ENCODE measurements at regions not wholly inside any gene's neighbourhood (a gene's known extent, or its start where the extent isn't known, plus 50 kb on each side); places are given as distances from the start of the nearest gene placed in this dataset.

GRCh38 chr12:84740602-84741001, 172.0 kb downstream of the SLC6A15 start:
- no peak for DNase-seq

- no peak for DNase-seq
These were observed 174.1 kb downstream of the SLC6A15 start for GRCh38 chr12:84738481-84738972.

- no peak for DNase-seq
These were observed 179.7 kb downstream of the SLC6A15 start for GRCh38 chr12:84732828-84733340.

GRCh38 chr12:84730561-84731162, 181.9 kb downstream of the SLC6A15 start:
- DNase-seq, result no peak

GRCh38 chr12:84727961-84728360, 184.6 kb downstream of the SLC6A15 start:
- no peak for DNase-seq

DNA sequence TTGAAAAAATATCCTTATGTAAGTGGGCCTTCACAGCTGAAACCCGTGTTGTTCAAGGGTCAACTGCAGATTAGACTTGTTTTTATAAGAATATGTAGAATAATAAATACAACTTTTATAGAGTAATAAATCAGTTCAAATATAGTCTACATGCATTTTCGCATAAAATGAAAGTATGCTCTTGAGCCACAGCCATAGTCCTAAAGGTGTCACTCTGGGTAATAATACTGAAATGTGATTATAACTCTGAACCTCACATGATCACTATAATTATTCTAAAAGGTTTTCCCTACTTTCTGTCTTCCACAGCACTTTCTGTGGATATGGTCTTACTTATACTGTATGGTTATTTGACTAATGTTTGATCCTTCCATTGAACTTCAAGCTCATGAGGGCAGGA, 185.8 kb downstream of the SLC6A15 start:
- DNase-seq, result no peak

DNA sequence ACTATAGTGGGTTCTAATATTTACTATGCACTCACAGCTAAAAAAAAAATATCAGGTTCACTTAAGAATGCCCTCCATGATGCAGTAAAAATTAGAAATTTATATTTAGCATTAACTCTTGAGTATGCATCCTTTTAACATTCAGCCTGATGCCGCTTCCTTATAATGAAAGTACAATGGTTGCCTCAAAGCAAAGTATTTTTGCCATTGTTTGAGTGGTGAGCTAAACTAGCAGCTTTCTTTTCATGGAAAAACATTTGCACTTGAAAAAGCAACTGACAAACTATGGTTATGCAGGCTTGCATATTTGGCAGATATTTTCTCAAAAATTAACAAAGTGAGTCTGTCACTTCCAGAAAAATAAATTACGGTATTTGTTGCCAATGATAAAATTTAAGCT, 188.6 kb downstream of the SLC6A15 start:
- DNase-seq, result no peak

DNA sequence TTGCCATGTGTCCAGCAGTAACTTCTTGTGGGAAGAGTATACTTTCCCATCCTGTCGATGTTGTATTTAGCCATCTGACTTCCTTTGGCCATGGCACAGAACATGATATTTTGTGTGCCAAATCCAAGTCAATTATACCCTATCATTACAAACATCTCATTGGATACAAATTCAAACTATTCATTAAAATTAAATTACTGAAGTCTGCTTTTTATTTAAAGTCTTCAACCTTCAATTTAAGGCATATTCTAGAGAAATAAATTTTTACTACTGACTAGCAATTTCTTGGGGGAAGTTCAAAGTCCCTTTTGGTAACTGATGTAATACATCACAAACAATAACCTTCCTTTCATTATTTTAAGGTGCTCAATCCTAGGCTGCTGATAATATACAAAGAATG, 192.6 kb downstream of the SLC6A15 start:
- DNase-seq, result no peak

GRCh38 chr12:84718906-84719305, 193.7 kb downstream of the SLC6A15 start:
- DNase-seq, result no peak

- DNase-seq, result no peak
These were observed 199.9 kb downstream of the SLC6A15 start for GRCh38 chr12:84712747-84713146.

DNA sequence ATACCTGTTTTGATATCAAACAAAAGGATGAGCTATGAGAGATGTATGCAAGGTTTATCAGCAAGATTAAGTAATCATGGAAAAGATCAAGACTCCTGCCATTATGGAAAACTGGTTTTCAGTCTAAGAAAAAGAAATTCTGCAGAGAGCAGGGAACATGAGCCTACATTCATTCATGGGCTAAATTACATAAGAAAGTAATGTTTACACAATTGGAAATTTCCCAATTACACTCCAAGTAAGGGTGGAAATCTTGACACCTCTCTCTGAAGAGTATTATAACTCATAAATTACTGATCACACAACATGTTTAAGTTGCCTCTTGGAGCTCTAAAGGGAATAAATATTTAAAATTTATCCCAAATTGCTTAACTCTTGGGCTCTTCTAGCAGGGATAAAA, 206.2 kb downstream of the SLC6A15 start:
- no peak for DNase-seq

DNA sequence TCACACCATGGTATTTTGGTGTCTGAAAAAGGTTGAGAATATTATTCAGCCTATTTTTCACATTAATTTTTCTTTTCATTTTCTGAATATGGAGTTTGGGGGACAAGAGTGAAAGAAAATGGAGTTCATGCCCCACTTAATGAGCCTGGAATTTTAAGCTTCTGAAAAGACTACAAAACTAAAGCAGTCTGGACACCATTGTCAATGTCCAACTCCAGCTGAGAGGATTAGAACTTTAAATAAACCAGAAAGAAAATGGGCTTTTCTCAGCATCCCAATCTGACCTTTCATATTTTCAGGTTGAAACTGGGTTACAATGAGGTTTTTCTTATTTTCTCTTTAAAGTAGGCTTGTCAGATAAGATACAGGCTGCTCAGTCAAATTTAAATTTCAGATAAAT, 207.7 kb downstream of the SLC6A15 start:
- DNase-seq, result no peak

DNA sequence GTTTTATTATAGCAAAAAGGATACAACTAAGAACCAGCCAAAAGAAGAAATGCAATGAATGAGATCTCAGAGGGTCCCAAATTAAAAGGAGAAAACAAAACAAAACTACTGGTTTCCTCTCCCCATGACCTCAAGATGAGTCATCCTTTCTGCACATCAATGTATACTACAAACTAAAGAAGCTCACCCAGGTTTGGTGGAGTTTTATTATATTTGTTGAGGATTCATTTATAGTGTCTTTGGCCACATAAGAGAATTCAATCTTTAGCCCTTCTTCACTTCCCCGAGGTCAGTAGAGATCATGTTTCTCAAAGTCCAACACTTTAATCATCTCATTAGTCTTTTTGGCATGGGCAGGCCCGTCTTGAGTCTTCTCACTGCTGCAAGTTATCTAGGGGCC, 210.6 kb downstream of the SLC6A15 start:
- DNase-seq, result no peak

- no peak for DNase-seq
These were observed 211.6 kb downstream of the SLC6A15 start for GRCh38 chr12:84701041-84701440.

DNA sequence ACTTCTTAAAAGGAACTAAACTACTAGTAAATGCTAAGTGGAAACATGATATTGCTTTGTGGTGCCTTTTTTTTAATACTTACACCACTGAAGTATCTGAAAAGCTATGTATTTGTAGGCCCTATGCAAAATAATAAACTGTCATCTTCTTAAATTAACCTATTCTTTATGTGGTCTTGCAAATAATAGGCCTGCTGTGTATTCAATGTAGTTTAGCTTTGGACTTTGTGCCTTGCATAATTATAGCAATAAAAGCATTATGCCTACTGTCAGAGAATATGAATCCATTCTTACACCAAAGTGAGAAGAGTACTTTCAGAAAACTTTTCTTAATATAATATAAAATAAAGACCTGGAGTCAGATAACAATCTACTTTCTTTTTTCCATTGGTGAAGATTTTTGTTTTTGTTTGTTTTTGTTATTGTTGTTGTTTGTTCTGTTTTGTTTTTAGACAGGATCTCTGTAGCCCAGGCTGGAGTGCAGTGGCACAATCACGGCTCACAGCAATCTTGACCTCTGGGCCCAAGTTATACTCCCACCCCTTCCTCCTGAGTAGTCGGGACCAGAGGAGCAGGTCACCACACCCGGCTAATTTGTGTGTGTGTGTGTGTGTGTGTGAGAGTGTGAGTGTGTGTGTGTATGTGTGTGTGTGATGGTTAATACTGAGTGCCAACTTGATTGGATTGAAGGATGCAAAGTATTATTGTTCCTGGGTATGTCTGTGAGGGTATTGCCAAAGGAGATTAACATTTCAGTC, 213.8 kb downstream of the SLC6A15 start:
- DNase-seq, result no peak

- DNase-seq, result no peak
These were observed 215.6 kb downstream of the SLC6A15 start for GRCh38 chr12:84696908-84697540.

- no peak for DNase-seq
These were observed 216.3 kb downstream of the SLC6A15 start for GRCh38 chr12:84696281-84696680.

- no peak for DNase-seq
These were observed 218.5 kb downstream of the SLC6A15 start for GRCh38 chr12:84694116-84694515.

DNA sequence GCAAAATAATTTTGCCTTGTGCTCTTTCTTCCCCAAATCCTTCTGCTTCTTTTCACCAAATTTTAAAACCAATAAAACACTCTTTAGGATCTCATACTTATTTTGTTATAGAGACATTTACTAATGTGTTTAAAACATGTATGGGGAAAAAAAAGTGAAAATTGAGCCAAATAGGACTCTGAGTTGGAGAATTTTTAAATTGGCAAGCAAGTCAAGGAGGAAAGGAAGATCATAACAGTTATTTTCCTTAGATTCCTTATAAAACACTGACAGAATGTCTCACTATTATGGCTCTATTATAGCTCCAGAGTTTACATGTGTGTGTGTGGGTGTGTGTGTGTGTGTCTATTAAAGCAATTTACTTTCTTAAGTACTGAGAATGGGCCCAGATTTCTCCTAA, 220.5 kb downstream of the SLC6A15 start:
- no peak for DNase-seq

- no peak for DNase-seq
These were observed 221.3 kb downstream of the SLC6A15 start for GRCh38 chr12:84691266-84691665.

GRCh38 chr12:84689638-84690037, 223.0 kb downstream of the SLC6A15 start:
- no peak for DNase-seq

GRCh38 chr12:84685379-84685778, 227.2 kb downstream of the SLC6A15 start:
- no peak for DNase-seq

DNA sequence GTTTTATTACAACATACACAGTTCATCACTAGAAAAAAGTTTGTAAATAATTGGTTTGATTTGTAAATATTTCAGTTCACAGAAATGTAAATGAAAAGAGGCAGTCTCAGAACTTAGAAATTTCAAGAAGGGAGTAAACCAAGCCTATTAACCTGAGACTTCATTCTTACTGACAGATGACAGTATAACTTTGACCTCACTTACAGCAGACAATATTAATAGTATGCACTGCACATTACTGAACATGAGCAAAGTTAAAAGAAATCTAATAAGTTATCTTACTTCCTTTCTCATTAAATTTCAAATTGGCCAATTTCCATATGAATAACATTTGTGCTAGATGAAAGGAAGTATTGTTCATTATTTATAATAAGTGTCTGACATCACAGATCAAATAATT, 235.8 kb downstream of the SLC6A15 start:
- no peak for DNase-seq

GRCh38 chr12:84661786-84662185, 250.8 kb downstream of the SLC6A15 start:
- DNase-seq, result no peak

All from bone marrow (tissue), 2 donors.